Ishikawa (cell line): ENCODE measurements at regions not wholly inside any gene's neighbourhood (a gene's known extent, or its start where the extent isn't known, plus 50 kb on each side); places are given as distances from the start of the nearest gene placed in this dataset.

Source experiments
- CEBPB ChIP-seq: IDR thresholded peaks from 2 replicates; pipeline ENCODE4 v1.6.1; 2012
- CREB1 ChIP-seq: IDR thresholded peaks from 2 replicates; pipeline ENCODE4 v1.6.1; 2012; ENCODE audit warnings: low read depth
- EGR1 ChIP-seq: IDR thresholded peaks from 2 replicates; pipeline ENCODE4 v1.6.1; 2012
- EP300 ChIP-seq: IDR thresholded peaks from 2 replicates; pipeline ENCODE4 v1.6.1; 2012; ENCODE audit warnings: borderline replicate concordance
- FOXM1 ChIP-seq: IDR thresholded peaks from 2 replicates; pipeline ENCODE4 v1.6.1; 2012; ENCODE audit warnings: low read depth, borderline replicate concordance
- MAX ChIP-seq: IDR thresholded peaks from 2 replicates; pipeline ENCODE4 v1.6.1; 2012
- NFIC ChIP-seq: IDR thresholded peaks from 2 replicates; pipeline ENCODE4 v1.6.1; 2012
- RAD21 ChIP-seq: IDR thresholded peaks from 2 replicates; pipeline ENCODE4 v1.6.1; 2012; ENCODE audit warnings: low read depth
- REST ChIP-seq: IDR thresholded peaks from 2 replicates; pipeline ENCODE4 v1.6.1; 2012; ENCODE audit warnings: low read depth, mild to moderate bottlenecking
- TAF1 ChIP-seq: IDR thresholded peaks from 2 replicates; pipeline ENCODE4 v1.6.1; 2012; ENCODE audit warnings: low read depth, mild to moderate bottlenecking
- TCF12 ChIP-seq: IDR thresholded peaks from 2 replicates; pipeline ENCODE4 v1.6.1; 2012; ENCODE audit warnings: low read depth
- TEAD4 ChIP-seq: IDR thresholded peaks from 2 replicates; pipeline ENCODE4 v1.6.1; 2012
- USF1 ChIP-seq: IDR thresholded peaks from 2 replicates; pipeline ENCODE4 v1.6.1; 2012
- YY1 ChIP-seq: IDR thresholded peaks from 2 replicates; pipeline ENCODE4 v1.6.1; 2012; ENCODE audit warnings: low read depth
- ZBTB7A ChIP-seq: IDR thresholded peaks from 2 replicates; pipeline ENCODE4 v1.6.1; 2012; ENCODE audit warnings: low read depth

- TF ChIP-seq ZBTB7A: no peak
- TF ChIP-seq REST: no peak
- TF ChIP-seq TCF12: no peak
- no peak for TF ChIP-seq RAD21
- no peak for TF ChIP-seq YY1
- TF ChIP-seq EGR1: no peak
- no peak for TF ChIP-seq TAF1
- TF ChIP-seq CREB1: no peak
- no peak for TF ChIP-seq FOXM1
- no peak for TF ChIP-seq MAX
- no peak for TF ChIP-seq USF1
- TF ChIP-seq CEBPB: no peak
- no peak for TF ChIP-seq TEAD4
- TF ChIP-seq NFIC: no peak
- no peak for TF ChIP-seq EP300
Measured at GRCh38 chr6:139530561-139530960, 156.1 kb upstream of the CITED2 start.

- TF ChIP-seq EGR1: no peak
- no peak for TF ChIP-seq NFIC
- TF ChIP-seq REST: no peak
- no peak for TF ChIP-seq EP300
- no peak for TF ChIP-seq TAF1
- TF ChIP-seq TCF12: no peak
Measured at GRCh38 chr6:139529420-139529819, 155.0 kb upstream of the CITED2 start.

- TF ChIP-seq MAX (no peak), CREB1 (no peak), CEBPB (no peak), NFIC (no peak), USF1 (no peak), EP300 (no peak), TEAD4 (no peak), YY1 (no peak), ZBTB7A (no peak)
Measured at GRCh38 chr6:139528471-139528870, 154.0 kb upstream of the CITED2 start.

- no peak for TF ChIP-seq FOXM1
- no peak for TF ChIP-seq CEBPB
- no peak for TF ChIP-seq TAF1
- TF ChIP-seq ZBTB7A: no peak
- no peak for TF ChIP-seq REST
- TF ChIP-seq USF1: no peak
- TF ChIP-seq YY1: no peak
- no peak for TF ChIP-seq EP300
- no peak for TF ChIP-seq CREB1
- TF ChIP-seq NFIC: no peak
- TF ChIP-seq TEAD4: no peak
- TF ChIP-seq TCF12: no peak
- no peak for TF ChIP-seq EGR1
- TF ChIP-seq RAD21: no peak
- TF ChIP-seq MAX: no peak
Measured at GRCh38 chr6:139525415-139525814, 151.0 kb upstream of the CITED2 start.
